ENCODE measurements at regions not wholly inside any gene's neighbourhood (a gene's known extent, or its start where the extent isn't known, plus 50 kb on each side); places are given as distances from the start of the nearest gene placed in this dataset.

DNA sequence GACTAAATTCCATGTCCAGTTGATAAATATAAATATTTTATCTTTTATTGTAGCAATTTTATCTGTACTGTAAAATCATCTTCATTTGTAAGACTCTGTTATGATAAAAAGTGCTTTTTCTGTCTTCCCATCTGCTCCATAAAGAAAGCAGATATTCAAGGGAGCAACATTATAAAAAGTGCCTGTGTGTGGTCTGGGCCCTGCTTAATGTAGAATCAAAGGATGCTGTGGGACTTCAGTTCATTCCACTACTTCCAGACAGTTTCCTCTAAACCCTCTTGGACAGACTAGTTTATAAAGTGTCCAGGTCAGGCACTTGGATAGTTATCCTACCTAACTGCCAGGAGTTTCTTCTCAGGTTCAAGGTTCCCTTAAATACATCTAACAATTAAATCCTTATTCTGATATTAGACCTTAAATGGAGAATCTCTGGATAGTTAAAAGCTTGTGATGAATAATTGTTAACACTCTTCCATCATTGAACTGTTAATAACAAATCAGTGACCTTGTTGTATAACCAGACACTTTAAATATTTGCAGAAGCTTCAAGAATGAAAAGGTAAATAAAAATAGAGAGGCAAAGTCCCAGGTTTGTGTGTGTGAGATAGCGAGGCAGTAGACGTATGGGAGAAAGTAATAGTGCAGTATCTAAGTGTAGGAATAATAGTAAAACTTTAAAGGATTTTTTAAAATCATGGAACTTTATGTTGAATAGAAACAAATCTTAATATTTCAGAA lies 237.5 kb upstream of the CTSO start:
- H3K27ac Mint-ChIP-seq = peak overlapping the region; percentile 68
- no peaks in the 10 kb centered on the region for H3K36me3 Mint-ChIP-seq
- H3K27me3 Mint-ChIP-seq (ENCODE audit: low read depth) = no peaks in the 10 kb centered on the region
- TF ChIP-seq, protein P1, sequence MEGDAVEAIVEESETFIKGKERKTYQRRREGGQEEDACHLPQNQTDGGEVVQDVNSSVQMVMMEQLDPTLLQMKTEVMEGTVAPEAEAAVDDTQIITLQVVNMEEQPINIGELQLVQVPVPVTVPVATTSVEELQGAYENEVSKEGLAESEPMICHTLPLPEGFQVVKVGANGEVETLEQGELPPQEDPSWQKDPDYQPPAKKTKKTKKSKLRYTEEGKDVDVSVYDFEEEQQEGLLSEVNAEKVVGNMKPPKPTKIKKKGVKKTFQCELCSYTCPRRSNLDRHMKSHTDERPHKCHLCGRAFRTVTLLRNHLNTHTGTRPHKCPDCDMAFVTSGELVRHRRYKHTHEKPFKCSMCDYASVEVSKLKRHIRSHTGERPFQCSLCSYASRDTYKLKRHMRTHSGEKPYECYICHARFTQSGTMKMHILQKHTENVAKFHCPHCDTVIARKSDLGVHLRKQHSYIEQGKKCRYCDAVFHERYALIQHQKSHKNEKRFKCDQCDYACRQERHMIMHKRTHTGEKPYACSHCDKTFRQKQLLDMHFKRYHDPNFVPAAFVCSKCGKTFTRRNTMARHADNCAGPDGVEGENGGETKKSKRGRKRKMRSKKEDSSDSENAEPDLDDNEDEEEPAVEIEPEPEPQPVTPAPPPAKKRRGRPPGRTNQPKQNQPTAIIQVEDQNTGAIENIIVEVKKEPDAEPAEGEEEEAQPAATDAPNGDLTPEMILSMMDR (IDR thresholded peaks at IDR 0.05; ENCODE audit: unreplicated experiment) = no peak
- H3K9me3 Mint-ChIP-seq = no peaks in the 10 kb centered on the region
- peaks cover 54% of the 10 kb centered on the region for H3K4me1 Mint-ChIP-seq
- DNase-seq (ENCODE audit: low spot score in 2 of 2, unreplicated experiment in 2 of 2) = no peak
- H3K4me3 Mint-ChIP-seq = no peak overlapping the region

DNA sequence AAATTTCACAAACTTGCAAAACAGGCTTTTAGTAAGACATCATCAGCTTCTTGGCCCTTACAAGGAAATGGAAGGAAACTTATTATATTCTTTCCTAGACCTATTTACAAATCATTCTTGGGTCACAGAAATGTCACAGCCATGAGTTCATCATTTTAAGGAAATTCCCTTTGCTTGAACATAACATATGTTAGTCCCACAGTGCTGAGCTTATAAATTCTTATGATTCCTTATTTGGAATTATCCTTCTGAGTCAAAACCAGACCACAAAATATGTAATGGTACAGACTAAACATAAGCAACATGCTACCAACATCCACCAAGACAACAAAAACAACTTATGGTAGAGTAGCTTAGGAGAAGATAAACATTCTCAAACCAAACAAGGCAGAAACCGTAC lies 236.9 kb upstream of the CTSO start:
- no peak for DNase-seq (ENCODE audit: low spot score in 2 of 2, unreplicated experiment in 2 of 2)
- Mint-ChIP-seq H3K9me3 (no peaks in the 10 kb centered on the region), H3K4me1 (peaks cover 59% of the 10 kb centered on the region), H3K27ac (peak overlapping the region; percentile 93), H3K36me3 (no peaks in the 10 kb centered on the region), H3K4me3 (no peak overlapping the region), H3K27me3 (ENCODE audit: low read depth) (no peaks in the 10 kb centered on the region)
- TF ChIP-seq, protein P1 (IDR thresholded peaks at IDR 0.05; ENCODE audit: unreplicated experiment) = no peak

DNA sequence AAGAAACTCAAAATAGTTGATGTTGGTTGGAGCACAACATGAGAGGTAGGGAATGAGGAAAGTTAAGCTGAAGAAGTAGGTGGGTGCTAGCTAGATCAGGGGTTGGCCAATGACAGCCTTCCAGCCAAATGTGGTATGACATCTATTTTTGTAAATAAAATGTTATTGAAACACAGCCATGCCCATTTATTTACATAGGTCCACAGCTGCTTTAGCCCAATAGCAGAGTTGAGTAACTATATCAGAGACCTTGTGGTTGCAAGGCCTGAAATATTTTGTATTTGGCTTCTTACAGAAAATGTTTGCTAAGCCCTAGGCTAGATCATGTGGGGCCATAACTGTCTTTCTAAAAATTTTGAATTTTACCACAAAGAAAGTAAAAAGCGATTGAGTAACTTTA lies 234.9 kb upstream of the CTSO start:
- Mint-ChIP-seq H3K27me3 (ENCODE audit: low read depth) (no peaks in the 10 kb centered on the region), H3K4me1 (peaks cover 45% of the 10 kb centered on the region), H3K9me3 (no peaks in the 10 kb centered on the region), H3K27ac (no peak overlapping the region), H3K36me3 (no peaks in the 10 kb centered on the region), H3K4me3 (no peak overlapping the region)
- DNase-seq (ENCODE audit: low spot score in 2 of 2, unreplicated experiment in 2 of 2) = no peak
- TF ChIP-seq, protein P1 (IDR thresholded peaks at IDR 0.05; ENCODE audit: unreplicated experiment) = no peak

DNA sequence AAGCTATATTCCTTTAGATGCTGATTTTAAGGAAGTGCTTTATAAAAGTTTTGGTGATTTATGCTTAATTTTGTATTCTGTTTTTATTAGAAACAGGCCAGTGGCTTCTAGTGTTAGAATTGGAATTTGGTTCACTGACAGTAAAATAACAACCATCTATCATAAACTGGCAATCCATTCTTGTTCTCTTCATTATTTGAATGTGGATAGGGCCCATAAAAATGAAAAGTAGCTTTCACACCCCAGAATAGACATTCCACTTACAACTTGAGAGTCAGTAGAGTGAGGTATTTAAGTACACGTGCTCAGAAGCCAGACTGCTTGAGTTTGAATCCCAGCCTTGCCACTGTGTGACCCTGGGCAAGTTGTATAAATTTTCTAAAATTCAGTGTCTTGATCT lies 232.4 kb upstream of the CTSO start:
- Mint-ChIP-seq H3K9me3 (no peaks in the 10 kb centered on the region), H3K27me3 (ENCODE audit: low read depth) (no peaks in the 10 kb centered on the region), H3K27ac (peak overlapping the region; percentile 30), H3K4me3 (no peak overlapping the region), H3K4me1 (peaks cover 22% of the 10 kb centered on the region), H3K36me3 (no peaks in the 10 kb centered on the region)
- TF ChIP-seq, protein P1 (IDR thresholded peaks at IDR 0.05; ENCODE audit: unreplicated experiment) = no peak
- DNase-seq (ENCODE audit: low spot score in 2 of 2, unreplicated experiment in 2 of 2) = no peak

DNA sequence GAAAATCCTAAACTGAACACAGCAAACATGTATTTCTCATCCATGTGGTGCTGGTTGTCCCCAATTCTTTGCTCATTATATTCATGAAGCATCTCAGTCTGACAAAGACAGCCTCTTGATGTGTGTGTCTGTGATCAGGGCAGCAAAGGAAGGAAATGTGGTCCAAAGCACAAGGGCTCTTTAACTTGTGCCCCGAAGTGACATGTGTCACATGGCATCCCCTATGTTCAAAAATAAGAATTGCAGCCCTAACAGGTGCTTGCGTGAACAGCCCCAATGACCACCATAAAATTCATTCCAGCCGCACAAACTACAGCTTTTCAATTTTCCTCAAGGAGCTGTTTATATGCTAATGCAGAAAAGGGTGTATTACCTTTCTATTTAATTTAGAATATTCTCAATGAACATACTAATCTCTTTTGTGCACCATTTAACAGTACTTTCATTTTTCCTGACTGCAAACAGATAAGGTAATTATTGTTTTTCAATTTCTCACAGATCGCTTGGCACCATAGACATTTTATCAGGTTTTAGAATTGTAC lies 231.9 kb upstream of the CTSO start:
- peaks cover 18% of the 10 kb centered on the region for H3K4me1 Mint-ChIP-seq

More for the DNA sequence above, 231.9 kb upstream of the CTSO start:
- DNase-seq (ENCODE audit: low spot score in 2 of 2, unreplicated experiment in 2 of 2) = no peak
- Mint-ChIP-seq H3K27ac (peak overlapping the region; percentile 30), H3K36me3 (no peaks in the 10 kb centered on the region), H3K9me3 (no peaks in the 10 kb centered on the region), H3K4me3 (no peak overlapping the region), H3K27me3 (ENCODE audit: low read depth) (no peaks in the 10 kb centered on the region)
- TF ChIP-seq, protein P1 (IDR thresholded peaks at IDR 0.05; ENCODE audit: unreplicated experiment) = peak; percentile 22

Measured in mesothelial cell of epicardium (in vitro differentiated cells).